DOHH2 (cell line): ENCODE measurements at regions not wholly inside any gene's neighbourhood (a gene's known extent, or its start where the extent isn't known, plus 50 kb on each side); places are given as distances from the start of the nearest gene placed in this dataset.
"Not testable (repeated sequence)": the region's sequence is repeated elsewhere in the genome, so short reads cannot be mapped to it uniquely, and the experiment has no call there.

Source experiments
- CTCF ChIP-seq: fragments of 200-600 bp; sonication (generic); IDR thresholded peaks from one replicate; pipeline ENCODE4 v1.5.1; 2014; ENCODE audit warnings: antibody characterized with exemption, mild to moderate bottlenecking, low read depth, low read length; ENCODE audit not compliant: poor library complexity, severe bottlenecking
- EZH2phosphoT487 ChIP-seq: fragments of 200-600 bp; sonication (generic); IDR thresholded peaks from 2 replicates; pipeline ENCODE4 v1.6.1; 2017; ENCODE audit warnings: borderline replicate concordance, mild to moderate bottlenecking, antibody characterized with exemption, low read length, moderate library complexity, mixed read lengths

- TF ChIP-seq CTCF, EZH2phosphoT487: not testable (repeated sequence)
Measured at GRCh38 chr2:230627091-230627490, 85.6 kb upstream of the CAB39 start.
